HUES6 (cell line): ENCODE measurements at regions not wholly inside any gene's neighbourhood (a gene's known extent, or its start where the extent isn't known, plus 50 kb on each side); places are given as distances from the start of the nearest gene placed in this dataset.
"Not testable (repeated sequence)": the region's sequence is repeated elsewhere in the genome, so short reads cannot be mapped to it uniquely, and the experiment has no call there.

Source experiments
- H3K27ac ChIP-seq: 2 replicates; pipeline ENCODE4 v1.7.0; 2013; ENCODE audit warnings: low read depth, mild to moderate bottlenecking, low read length, inconsistent platforms
- H3K27me3 ChIP-seq: 2 replicates; pipeline ENCODE4 v1.6.1; 2013; ENCODE audit warnings: low read length; ENCODE audit not compliant: control insufficient read depth, insufficient read depth
- H3K36me3 ChIP-seq: 2 replicates; pipeline ENCODE4 v1.6.1; 2013; ENCODE audit warnings: low read length; ENCODE audit not compliant: control insufficient read depth, insufficient read depth
- H3K4me1 ChIP-seq: 2 replicates; pipeline ENCODE4 v1.6.1; 2013; ENCODE audit warnings: low read length; ENCODE audit not compliant: control insufficient read depth, insufficient read depth
- H3K4me3 ChIP-seq: 2 replicates; pipeline ENCODE4 v1.5.1; 2013; ENCODE audit warnings: low read depth, low read length
- H3K9ac ChIP-seq: one replicate; pipeline ENCODE4 v1.6.1; 2013; ENCODE audit warnings: mild to moderate bottlenecking, low read length
- H3K9me3 ChIP-seq: 2 replicates; pipeline ENCODE4 v1.6.1; 2013; ENCODE audit warnings: low read depth, low read length; ENCODE audit not compliant: control insufficient read depth, insufficient read depth

GRCh38 chr11:94235772-94236171 is 68.6 kb upstream of the IZUMO1R start:
- not testable (repeated sequence) for H3K4me3 ChIP-seq, H3K36me3 ChIP-seq, H3K27ac ChIP-seq, H3K9ac ChIP-seq, H3K4me1 ChIP-seq, H3K27me3 ChIP-seq
- peaks cover 30% of the 10 kb centered on the region for H3K9me3 ChIP-seq

- not testable (repeated sequence) for H3K4me3 ChIP-seq, H3K9ac ChIP-seq, H3K36me3 ChIP-seq, H3K27me3 ChIP-seq, H3K4me1 ChIP-seq, H3K27ac ChIP-seq
- H3K9me3 ChIP-seq, result peaks cover 25% of the 10 kb centered on the region
Observed at GRCh38 chr11:94236416-94236815, 68.0 kb upstream of the IZUMO1R start.

DNA sequence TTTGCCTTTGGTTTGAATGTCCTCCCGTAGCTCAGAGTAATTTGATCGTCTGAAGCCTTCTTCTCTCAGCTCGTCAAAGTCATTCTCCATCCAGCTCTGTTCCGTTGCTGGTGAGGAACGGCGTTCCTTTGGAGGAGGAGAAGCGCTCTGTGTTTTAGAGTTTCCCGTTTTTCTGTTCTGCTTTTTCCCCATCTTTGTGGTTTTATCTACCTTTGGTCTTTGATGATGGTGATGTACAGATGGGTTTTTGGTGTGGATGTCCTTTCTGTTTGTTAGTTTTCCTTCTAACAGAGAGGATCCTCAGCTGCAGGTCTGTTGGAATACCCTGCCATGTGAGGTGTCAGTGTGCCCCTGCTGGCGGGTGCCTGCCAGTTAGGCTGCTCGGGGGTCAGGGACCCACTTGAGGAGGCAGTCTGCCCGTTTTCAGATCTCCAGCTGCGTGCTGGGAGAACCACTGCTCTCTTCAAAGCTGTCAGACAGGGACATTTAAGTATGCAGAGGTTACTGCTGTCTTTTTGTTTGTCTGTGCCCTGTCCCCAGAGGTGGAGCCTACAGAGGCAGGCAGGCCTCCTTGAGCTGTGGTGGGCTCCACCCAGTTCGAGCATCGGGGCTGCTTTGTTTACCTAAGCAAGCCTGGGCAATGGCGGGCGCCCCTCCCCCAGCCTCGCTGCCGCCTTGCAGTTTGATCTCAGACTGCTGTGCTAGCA is 66.8 kb upstream of the IZUMO1R start:
- not testable (repeated sequence) for H3K27ac ChIP-seq, H3K36me3 ChIP-seq, H3K4me1 ChIP-seq, H3K27me3 ChIP-seq
- peak overlapping the region; percentile 12 for H3K9ac ChIP-seq
- H3K9me3 ChIP-seq, result peaks cover 22% of the 10 kb centered on the region
- H3K4me3 ChIP-seq, result peak overlapping the region; percentile 40

DNA sequence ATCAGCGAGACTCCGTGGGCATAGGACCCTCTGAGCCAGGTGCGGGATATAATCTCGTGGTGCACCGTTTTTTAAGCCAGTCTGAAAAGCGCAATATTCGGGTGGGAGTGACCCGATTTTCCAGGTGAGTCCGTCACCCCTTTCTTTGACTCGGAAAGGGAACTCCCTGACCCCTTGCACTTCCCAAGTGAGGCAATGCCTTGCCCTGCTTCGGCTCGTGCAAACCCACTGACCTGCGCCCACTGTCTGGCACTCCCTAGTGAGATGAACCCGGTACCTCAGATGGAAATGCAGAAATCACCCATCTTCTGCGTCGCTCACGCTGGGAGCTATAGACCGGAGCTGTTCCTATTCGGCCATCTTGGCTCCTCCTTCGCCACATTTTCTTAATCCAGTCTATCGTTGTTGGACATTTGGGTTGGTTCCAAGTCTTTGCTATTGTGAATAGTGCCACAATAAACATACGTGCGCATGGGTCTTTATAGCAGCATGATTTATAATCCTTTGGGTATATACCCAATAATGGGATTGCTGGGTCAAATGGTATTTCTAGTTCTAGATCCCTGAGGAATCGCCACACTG is 66.1 kb upstream of the IZUMO1R start:
- not testable (repeated sequence) for H3K27me3 ChIP-seq, H3K27ac ChIP-seq, H3K4me1 ChIP-seq, H3K36me3 ChIP-seq
- peak overlapping the region; percentile 40 for H3K4me3 ChIP-seq
- H3K9me3 ChIP-seq, result peaks cover 22% of the 10 kb centered on the region
- peak overlapping the region; percentile 12 for H3K9ac ChIP-seq

- not testable (repeated sequence) for H3K27ac ChIP-seq, H3K27me3 ChIP-seq, H3K4me3 ChIP-seq, H3K9ac ChIP-seq, H3K4me1 ChIP-seq, H3K36me3 ChIP-seq
- peaks cover 22% of the 10 kb centered on the region for H3K9me3 ChIP-seq
Observed at GRCh38 chr11:94238774-94239173, 65.6 kb upstream of the IZUMO1R start.

DNA sequence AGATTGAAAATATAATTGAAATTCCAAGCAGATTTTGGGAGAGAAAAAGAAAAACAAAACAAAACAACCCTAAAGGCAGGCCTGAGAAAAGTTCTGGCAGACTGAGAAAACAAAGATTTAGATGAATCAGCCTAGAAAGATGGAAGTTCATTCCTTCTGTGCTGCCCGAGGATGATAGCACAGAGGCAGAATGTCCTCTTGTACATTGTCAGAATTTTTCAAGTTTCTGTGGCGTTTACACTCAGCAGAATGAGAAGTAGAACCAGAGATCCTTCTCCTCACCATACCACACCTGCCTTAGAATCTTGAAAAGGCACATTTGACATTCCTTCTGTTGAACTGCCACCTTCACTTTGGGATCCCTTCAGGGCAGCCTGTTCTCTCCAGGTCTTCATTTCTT is 62.5 kb upstream of the IZUMO1R start:
- Histone ChIP-seq H3K27ac (no peak overlapping the region), H3K4me1 (no peaks in the 10 kb centered on the region), H3K9me3 (peaks cover 16% of the 10 kb centered on the region), H3K9ac (no peak overlapping the region), H3K4me3 (no peak overlapping the region), H3K27me3 (no peaks in the 10 kb centered on the region), H3K36me3 (no peaks in the 10 kb centered on the region)

GRCh38 chr11:94243571-94244515 is 60.5 kb upstream of the IZUMO1R start:
- Histone ChIP-seq H3K4me3 (no peak overlapping the region), H3K27ac (no peak overlapping the region), H3K4me1 (no peaks in the 10 kb centered on the region), H3K9ac (no peak overlapping the region), H3K9me3 (peaks cover 13% of the 10 kb centered on the region), H3K36me3 (no peaks in the 10 kb centered on the region), H3K27me3 (no peaks in the 10 kb centered on the region)

DNA sequence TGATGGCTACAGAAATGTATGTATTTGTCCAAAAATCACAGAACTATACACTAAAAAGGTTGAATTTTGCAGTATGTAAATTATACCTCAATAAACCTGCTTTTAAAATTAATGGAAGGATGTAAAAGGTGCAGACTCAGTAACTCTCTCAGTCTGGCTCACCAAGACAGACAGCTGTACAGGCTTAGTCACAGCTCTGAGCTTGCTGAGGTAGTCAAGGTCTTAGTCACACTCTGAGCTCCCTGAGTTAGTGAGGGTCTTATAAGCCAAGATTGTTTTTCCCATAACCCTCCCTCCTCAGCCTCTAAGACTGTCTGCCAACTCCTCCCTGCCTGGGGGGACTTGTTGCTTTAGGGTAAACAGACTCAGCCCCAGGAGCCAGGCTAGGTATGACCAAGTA is 59.3 kb upstream of the IZUMO1R start:
- Histone ChIP-seq H3K27ac (no peak overlapping the region), H3K4me1 (no peaks in the 10 kb centered on the region)

GRCh38 chr11:94248301-94248700 is 56.1 kb upstream of the IZUMO1R start:
- not testable (repeated sequence) for H3K4me3 ChIP-seq, H3K9ac ChIP-seq, H3K27me3 ChIP-seq, H3K4me1 ChIP-seq, H3K36me3 ChIP-seq, H3K27ac ChIP-seq
- H3K9me3 ChIP-seq, result peaks cover 15% of the 10 kb centered on the region

More for the DNA sequence above, 59.3 kb upstream of the IZUMO1R start:
- no peaks in the 10 kb centered on the region for H3K27me3 ChIP-seq
- H3K36me3 ChIP-seq, result no peaks in the 10 kb centered on the region
- peaks cover 15% of the 10 kb centered on the region for H3K9me3 ChIP-seq
- no peak overlapping the region for H3K9ac ChIP-seq
- H3K4me3 ChIP-seq, result no peak overlapping the region

- H3K27ac ChIP-seq, result no peak overlapping the region
- H3K9me3 ChIP-seq, result peaks cover 5% of the 10 kb centered on the region; the same call in 1 of the 2 replicates
- H3K9ac ChIP-seq, result no peak overlapping the region
- H3K27me3 ChIP-seq, result no peaks in the 10 kb centered on the region
- no peaks in the 10 kb centered on the region for H3K36me3 ChIP-seq
- H3K4me3 ChIP-seq, result no peak overlapping the region
- no peaks in the 10 kb centered on the region for H3K4me1 ChIP-seq
Observed at GRCh38 chr11:94254214-94254613, 50.2 kb upstream of the IZUMO1R start.
